Gastrocnemius medialis (tissue), 4 donors: ENCODE measurements at regions not wholly inside any gene's neighbourhood (a gene's known extent, or its start where the extent isn't known, plus 50 kb on each side); places are given as distances from the start of the nearest gene placed in this dataset.

Experiments used
- CTCF ChIP-seq, 5 experiments: fragments of 450-650 bp in 3 of 5; fragments of 200-600 bp in 2 of 5; sonication (generic) in 2 of 5; IDR thresholded peaks in 4 of 5; conservative IDR thresholded peaks in 1 of 5; 1 replicate in 4 of 5; 2 replicates in 1 of 5; pipeline ENCODE4 v1.5.1; 2016 to 2019; ENCODE audit warnings: antibody characterized with exemption in 5 of 5, mild to moderate bottlenecking in 3 of 5, moderate library complexity in 3 of 5
- POLR2A ChIP-seq, 2 donors: fragments of 450-650 bp; IDR thresholded peaks; one replicate each; pipeline ENCODE4 v1.6.1; 2017; ENCODE audit warnings: antibody characterized with exemption in 2 of 2, mild to moderate bottlenecking in 2 of 2, moderate library complexity in 2 of 2

DNA sequence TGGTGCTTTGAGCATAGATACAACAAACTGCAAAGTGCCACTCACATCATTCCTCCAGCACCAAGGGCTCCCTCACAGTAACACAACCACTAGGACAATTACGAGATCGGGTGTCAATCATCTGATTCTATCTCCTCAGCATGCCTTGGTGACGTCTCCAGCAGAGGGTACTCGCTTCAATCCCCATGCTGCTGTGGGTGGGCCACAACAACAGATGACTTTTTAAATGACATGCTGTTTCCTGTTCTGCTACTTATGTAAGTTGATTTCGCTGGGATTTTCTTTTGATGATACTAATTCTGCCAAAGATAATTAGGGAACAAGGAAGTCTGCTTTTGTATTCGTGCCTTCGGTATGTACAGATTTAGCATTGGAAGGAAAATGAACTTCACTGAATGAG lies 1113.0 kb downstream of the BCL11A start:
- TF ChIP-seq CTCF (IDR thresholded peaks at IDR 0.05 in 4 of 5, conservative IDR thresholded peaks at IDR 0.05 in 1 of 5) (no peak), POLR2A (IDR thresholded peaks at IDR 0.05) (no peak)
